Gastrocnemius medialis (tissue), 4 donors: ENCODE measurements at regions not wholly inside any gene's neighbourhood (a gene's known extent, or its start where the extent isn't known, plus 50 kb on each side); places are given as distances from the start of the nearest gene placed in this dataset.
A peak's percentile ranks its signal among the peaks of the same experiment; 100 is the strongest.

Experiments used
- ATAC-seq, 2 donors: fragments of 150-250 bp; one replicate each; pipeline ENCODE4 v1.9.1; 2016
- DNase-seq, 2 donors: peaks; one replicate each; pipeline ENCODE4 v3.0.0-alpha.2; 2019
- H3K27ac ChIP-seq, 4 donors: fragments of 200-600 bp; sonication (generic); 1 replicate in 1 of 4; 2 replicates in 3 of 4; pipeline ENCODE4 v1.5.1; 2016 to 2018; ENCODE audit warnings: mild to moderate bottlenecking in 2 of 4, moderate library complexity in 1 of 4
- H3K27me3 ChIP-seq, 3 donors: fragments of 200-600 bp; sonication (generic) in 2 of 3; 1 replicate in 1 of 3; 2 replicates in 2 of 3; pipeline versions ENCODE4 v1.5.1 to v1.6.0; 2016 to 2019; ENCODE audit warnings: mild to moderate bottlenecking in 1 of 3, moderate library complexity in 1 of 3
- H3K36me3 ChIP-seq, 2 donors: fragments of 200-600 bp; sonication (generic) in 1 of 2; one replicate each; pipeline ENCODE4 v1.5.1; 2017 to 2018
- H3K4me1 ChIP-seq, 2 donors: fragments of 200-600 bp; sonication (generic) in 1 of 2; one replicate each; pipeline ENCODE4 v1.5.1; 2016 to 2017; ENCODE audit warnings: mild to moderate bottlenecking in 2 of 2
- H3K4me3 ChIP-seq, 4 donors: fragments of 200-600 bp; sonication (generic) in 3 of 4; 1 replicate in 1 of 4; 2 replicates in 3 of 4; pipeline ENCODE4 v1.5.1; 2016 to 2019; ENCODE audit warnings: mild to moderate bottlenecking in 2 of 4
- H3K9me3 ChIP-seq, 3 donors: fragments of 200-600 bp; sonication (generic) in 2 of 3; 1 replicate in 1 of 3; 2 replicates in 2 of 3; pipeline ENCODE4 v1.5.1; 2016 to 2019
- CTCF ChIP-seq, 5 experiments: fragments of 450-650 bp in 3 of 5; fragments of 200-600 bp in 2 of 5; sonication (generic) in 2 of 5; IDR thresholded peaks in 4 of 5; conservative IDR thresholded peaks in 1 of 5; 1 replicate in 4 of 5; 2 replicates in 1 of 5; pipeline ENCODE4 v1.5.1; 2016 to 2019; ENCODE audit warnings: antibody characterized with exemption in 5 of 5, mild to moderate bottlenecking in 3 of 5, moderate library complexity in 3 of 5
- POLR2A ChIP-seq, 2 donors: fragments of 450-650 bp; IDR thresholded peaks; one replicate each; pipeline ENCODE4 v1.6.1; 2017; ENCODE audit warnings: antibody characterized with exemption in 2 of 2, mild to moderate bottlenecking in 2 of 2, moderate library complexity in 2 of 2
- in situ Hi-C, 4 donors: fragments of 200-750 bp; cut with MboI; loops; one replicate each; pipeline versions ENCODE4 v1.15.0 to v1.8.0; 2017; ENCODE audit warnings: low sequenced_read_pairs in 4 of 4
- intact Hi-C: fragments of 100-400 bp; cut with DNase I; formaldehyde crosslinking; loops from one replicate; pipeline ENCODE4 v1.15.1; 2023; ENCODE audit warnings: low total_unique reads

GRCh38 chr2:56713161-56713676, 529.4 kb downstream of the CCDC85A start:
- Histone ChIP-seq H3K27me3 (no peaks in the 10 kb centered on the region), H3K36me3 (no peaks in the 10 kb centered on the region), H3K27ac (no peak overlapping the region), H3K4me3 (no peak overlapping the region), H3K4me1 (peaks cover 12 to 33% of the 10 kb centered on the region in 2 donors), H3K9me3 (no peaks in the 10 kb centered on the region)
- peak in 1 of 2 donors; percentile 55 for ATAC-seq
- in situ Hi-C loops, result no loop called here
- no peak for DNase-seq
- intact Hi-C loops, result no loop called here
- TF ChIP-seq CTCF (IDR thresholded peaks at IDR 0.05 in 4 of 5, conservative IDR thresholded peaks at IDR 0.05 in 1 of 5) (no peak), POLR2A (IDR thresholded peaks at IDR 0.05) (no peak)

- H3K27me3 ChIP-seq, result no peaks in the 10 kb centered on the region
- no peaks in the 10 kb centered on the region for H3K9me3 ChIP-seq
- DNase-seq, result no peak
- in situ Hi-C loops, result no loop called here
- no peaks in the 10 kb centered on the region for H3K36me3 ChIP-seq
- TF ChIP-seq POLR2A (IDR thresholded peaks at IDR 0.05) (no peak), CTCF (IDR thresholded peaks at IDR 0.05 in 4 of 5, conservative IDR thresholded peaks at IDR 0.05 in 1 of 5) (no peak)
- no peak for ATAC-seq
- no peak overlapping the region for H3K4me3 ChIP-seq
- intact Hi-C loops, result no loop called here
- peak overlapping the region in 1 of 4 donors; percentile 26 for H3K27ac ChIP-seq
- H3K4me1 ChIP-seq, result peaks cover 14 to 38% of the 10 kb centered on the region in 2 donors
These were observed 530.2 kb downstream of the CCDC85A start for GRCh38 chr2:56713978-56714377.

DNA sequence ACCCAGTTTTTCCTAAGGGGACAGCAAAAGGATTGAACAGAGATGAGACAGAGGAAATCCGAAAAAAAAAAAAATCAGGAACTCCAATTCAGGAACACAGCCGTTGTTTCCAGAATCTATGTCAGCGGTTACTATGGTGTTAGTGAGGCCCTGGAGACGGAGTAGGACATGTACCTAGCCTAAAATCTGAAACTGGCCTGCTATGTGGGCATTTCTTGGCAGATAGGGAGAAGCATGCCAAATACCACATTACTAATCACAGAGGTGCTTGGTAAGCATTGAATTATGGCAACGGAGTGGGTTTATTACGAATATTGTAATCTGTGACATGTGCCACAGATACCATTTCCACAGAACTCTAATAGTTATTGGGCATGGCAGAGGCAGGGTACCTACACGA, 530.6 kb downstream of the CCDC85A start:
- H3K4me3 ChIP-seq, result no peak overlapping the region
- peak overlapping the region in 1 of 4 donors; percentile 26 for H3K27ac ChIP-seq
- ATAC-seq, result no peak
- H3K9me3 ChIP-seq, result no peaks in the 10 kb centered on the region
- TF ChIP-seq POLR2A (IDR thresholded peaks at IDR 0.05) (no peak), CTCF (IDR thresholded peaks at IDR 0.05 in 4 of 5, conservative IDR thresholded peaks at IDR 0.05 in 1 of 5) (no peak)
- peaks cover 14 to 39% of the 10 kb centered on the region in 2 donors for H3K4me1 ChIP-seq
- in situ Hi-C loops, result no loop called here
- intact Hi-C loops, result no loop called here
- H3K36me3 ChIP-seq, result no peaks in the 10 kb centered on the region
- no peaks in the 10 kb centered on the region for H3K27me3 ChIP-seq
- DNase-seq, result no peak

- TF ChIP-seq POLR2A (IDR thresholded peaks at IDR 0.05), result no peak
- no peak for TF ChIP-seq CTCF (IDR thresholded peaks at IDR 0.05 in 4 of 5, conservative IDR thresholded peaks at IDR 0.05 in 1 of 5)
- DNase-seq (peak in 1 of 2 donors; percentile 26), ATAC-seq (peak; percentile 73 to 84)
- no peaks in the 10 kb centered on the region for H3K9me3 ChIP-seq
- H3K27me3 ChIP-seq, result no peaks in the 10 kb centered on the region
- peaks cover 14 to 39% of the 10 kb centered on the region in 2 donors for H3K4me1 ChIP-seq
- in situ Hi-C loops, result no loop called here
- H3K36me3 ChIP-seq, result no peaks in the 10 kb centered on the region
- no peak overlapping the region for H3K4me3 ChIP-seq
- H3K27ac ChIP-seq, result peak overlapping the region in 1 of 4 donors; percentile 26
- intact Hi-C loops, result no loop called here
These were observed 531.9 kb downstream of the CCDC85A start for GRCh38 chr2:56715683-56716082.

DNA sequence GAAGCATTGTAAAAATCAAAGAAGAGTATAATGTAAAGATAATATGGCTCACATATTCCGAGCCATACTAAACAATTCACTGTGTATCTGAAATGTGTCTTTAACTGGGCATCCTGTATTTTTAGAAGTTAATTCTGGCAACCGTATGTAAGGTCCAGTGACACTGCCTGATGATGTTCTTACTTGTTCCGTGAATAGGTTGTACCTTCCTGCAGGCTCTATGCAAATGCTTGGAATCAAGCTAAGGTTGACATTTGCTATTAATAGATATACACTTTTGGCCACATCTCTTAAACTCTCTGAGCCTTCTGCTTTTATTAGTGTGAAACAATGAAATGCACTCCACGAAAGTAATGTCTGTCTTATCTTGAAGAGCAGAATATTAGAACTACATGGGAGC, 534.6 kb downstream of the CCDC85A start:
- DNase-seq (no peak), ATAC-seq (peak; percentile 51 to 93)
- H3K4me3 ChIP-seq, result no peak overlapping the region
- H3K27ac ChIP-seq, result peak overlapping the region in 1 of 4 donors; percentile 57
- H3K27me3 ChIP-seq, result no peaks in the 10 kb centered on the region
- no peaks in the 10 kb centered on the region for H3K9me3 ChIP-seq
- H3K4me1 ChIP-seq, result peaks cover 11 to 34% of the 10 kb centered on the region in 2 donors
- intact Hi-C loops, result no loop called here
- in situ Hi-C loops, result no loop called here
- H3K36me3 ChIP-seq, result no peaks in the 10 kb centered on the region
- TF ChIP-seq POLR2A (IDR thresholded peaks at IDR 0.05) (no peak), CTCF (IDR thresholded peaks at IDR 0.05 in 4 of 5, conservative IDR thresholded peaks at IDR 0.05 in 1 of 5) (no peak)
